Astrocyte of the hippocampus (primary cell): ENCODE measurements at regions not wholly inside any gene's neighbourhood (a gene's known extent, or its start where the extent isn't known, plus 50 kb on each side); places are given as distances from the start of the nearest gene placed in this dataset.
A peak's percentile ranks its signal among the peaks of the same experiment; 100 is the strongest.
"Not testable (repeated sequence)": the region's sequence is repeated elsewhere in the genome, so short reads cannot be mapped to it uniquely, and the experiment has no call there.

Experiments used
- DNase-seq: peaks from one replicate; pipeline ENCODE4 v3.0.0; 2011; ENCODE audit warnings: low read depth, low spot score

GRCh38 chr12:8282181-8282580 is 54.8 kb upstream of the FAM90A1 start:
- DNase-seq, result peak; percentile 54

GRCh38 chr12:8285681-8286080 is 58.3 kb upstream of the FAM90A1 start:
- not testable (repeated sequence) for DNase-seq

GRCh38 chr12:8291764-8292163 is 64.3 kb upstream of the FAM90A1 start:
- not testable (repeated sequence) for DNase-seq

GRCh38 chr12:8294662-8295061 is 67.2 kb upstream of the FAM90A1 start:
- not testable (repeated sequence) for DNase-seq

- not testable (repeated sequence) for DNase-seq
Observed at GRCh38 chr12:8308611-8309010, 81.2 kb upstream of the FAM90A1 start.

- DNase-seq, result not testable (repeated sequence)
Observed at GRCh38 chr12:8315997-8316396, 88.6 kb upstream of the FAM90A1 start.

- not testable (repeated sequence) for DNase-seq
Observed at GRCh38 chr12:8317675-8318074, 90.3 kb upstream of the FAM90A1 start.

- peak; percentile 7 for DNase-seq
Observed at GRCh38 chr12:8320251-8320730, 92.9 kb upstream of the FAM90A1 start.

GRCh38 chr12:8320791-8321370 is 93.5 kb upstream of the FAM90A1 start:
- DNase-seq, result not testable (repeated sequence)

- DNase-seq, result not testable (repeated sequence)
Observed at GRCh38 chr12:8325145-8325839, 97.9 kb upstream of the FAM90A1 start.

- DNase-seq, result not testable (repeated sequence)
Observed at GRCh38 chr12:8328835-8329234, 101.4 kb upstream of the FAM90A1 start.

GRCh38 chr12:8332373-8332772 is 105.0 kb upstream of the FAM90A1 start:
- DNase-seq, result not testable (repeated sequence)

- not testable (repeated sequence) for DNase-seq
Observed at GRCh38 chr12:8351073-8351472, 104.7 kb upstream of the CLEC6A start.

GRCh38 chr12:8354741-8355140 is 101.0 kb upstream of the CLEC6A start:
- not testable (repeated sequence) for DNase-seq

GRCh38 chr12:8355531-8355930 is 100.2 kb upstream of the CLEC6A start:
- not testable (repeated sequence) for DNase-seq

GRCh38 chr12:8373744-8374143 is 82.0 kb upstream of the CLEC6A start:
- peak; percentile 5 for DNase-seq

- not testable (repeated sequence) for DNase-seq
Observed at GRCh38 chr12:8375122-8375521, 80.6 kb upstream of the CLEC6A start.

- not testable (repeated sequence) for DNase-seq
Observed at GRCh38 chr12:8377756-8378155, 78.0 kb upstream of the CLEC6A start.

GRCh38 chr12:8382556-8382955 is 73.2 kb upstream of the CLEC6A start:
- not testable (repeated sequence) for DNase-seq

- not testable (repeated sequence) for DNase-seq
Observed at GRCh38 chr12:8384686-8385085, 71.1 kb upstream of the CLEC6A start.

GRCh38 chr12:8385431-8385830 is 70.3 kb upstream of the CLEC6A start:
- not testable (repeated sequence) for DNase-seq

GRCh38 chr12:8386661-8387060 is 69.1 kb upstream of the CLEC6A start:
- DNase-seq, result not testable (repeated sequence)

GRCh38 chr12:8389296-8389695 is 66.5 kb upstream of the CLEC6A start:
- not testable (repeated sequence) for DNase-seq
